ENCODE measurements at regions not wholly inside any gene's neighbourhood (a gene's known extent, or its start where the extent isn't known, plus 50 kb on each side); places are given as distances from the start of the nearest gene placed in this dataset.

GRCh38 chr1:9181990-9182783, 52.4 kb upstream of the H6PD start:
- no peak for TF ChIP-seq CTCF (IDR thresholded peaks at IDR 0.05; ENCODE audit: low read depth, low read length)
- TF ChIP-seq POLR2A (IDR thresholded peaks at IDR 0.05; ENCODE audit: extremely low read depth, insufficient read length) = no peak
- no peak for TF ChIP-seq MAX (IDR thresholded peaks at IDR 0.05; ENCODE audit: low read depth, low read length)
